ENCODE measurements at regions not wholly inside any gene's neighbourhood (a gene's known extent, or its start where the extent isn't known, plus 50 kb on each side); places are given as distances from the start of the nearest gene placed in this dataset.

- DNase-seq (ENCODE audit: low spot score): no peak
- Mint-ChIP-seq H3K27me3 (ENCODE audit: unreplicated experiment) (no peaks in the 10 kb centered on the region), H3K9me3 (ENCODE audit: unreplicated experiment) (no peaks in the 10 kb centered on the region), H3K36me3 (ENCODE audit: low read depth, unreplicated experiment) (no peaks in the 10 kb centered on the region), H3K4me1 (ENCODE audit: unreplicated experiment) (no peaks in the 10 kb centered on the region), H3K4me3 (ENCODE audit: unreplicated experiment) (no peak overlapping the region), H3K27ac (ENCODE audit: unreplicated experiment) (no peak overlapping the region)
- no peak for TF ChIP-seq CTCF (IDR thresholded peaks at IDR 0.05; ENCODE audit: unreplicated experiment)
These were observed 56.8 kb upstream of the ETAA1 start for GRCh38 chr2:67340133-67341011.

GRCh38 chr2:67341012-67341318 is 56.2 kb upstream of the ETAA1 start:
- Mint-ChIP-seq H3K4me1 (ENCODE audit: unreplicated experiment) (no peaks in the 10 kb centered on the region), H3K4me3 (ENCODE audit: unreplicated experiment) (no peak overlapping the region), H3K9me3 (ENCODE audit: unreplicated experiment) (no peaks in the 10 kb centered on the region), H3K27me3 (ENCODE audit: unreplicated experiment) (no peaks in the 10 kb centered on the region), H3K27ac (ENCODE audit: unreplicated experiment) (no peak overlapping the region), H3K36me3 (ENCODE audit: low read depth, unreplicated experiment) (no peaks in the 10 kb centered on the region)
- no peak for DNase-seq (ENCODE audit: low spot score)
- no peak for TF ChIP-seq CTCF (IDR thresholded peaks at IDR 0.05; ENCODE audit: unreplicated experiment)

GRCh38 chr2:67341336-67341735 is 55.8 kb upstream of the ETAA1 start:
- Mint-ChIP-seq H3K4me1 (ENCODE audit: unreplicated experiment) (no peaks in the 10 kb centered on the region), H3K27me3 (ENCODE audit: unreplicated experiment) (no peaks in the 10 kb centered on the region), H3K9me3 (ENCODE audit: unreplicated experiment) (no peaks in the 10 kb centered on the region), H3K4me3 (ENCODE audit: unreplicated experiment) (no peak overlapping the region), H3K36me3 (ENCODE audit: low read depth, unreplicated experiment) (no peaks in the 10 kb centered on the region), H3K27ac (ENCODE audit: unreplicated experiment) (no peak overlapping the region)
- TF ChIP-seq CTCF (IDR thresholded peaks at IDR 0.05; ENCODE audit: unreplicated experiment): no peak
- no peak for DNase-seq (ENCODE audit: low spot score)

GRCh38 chr2:67342394-67342793 is 54.7 kb upstream of the ETAA1 start:
- Mint-ChIP-seq H3K9me3 (ENCODE audit: unreplicated experiment) (no peaks in the 10 kb centered on the region), H3K36me3 (ENCODE audit: low read depth, unreplicated experiment) (no peaks in the 10 kb centered on the region), H3K27ac (ENCODE audit: unreplicated experiment) (no peak overlapping the region), H3K4me1 (ENCODE audit: unreplicated experiment) (no peaks in the 10 kb centered on the region), H3K27me3 (ENCODE audit: unreplicated experiment) (no peaks in the 10 kb centered on the region), H3K4me3 (ENCODE audit: unreplicated experiment) (no peak overlapping the region)
- DNase-seq (ENCODE audit: low spot score): no peak
- TF ChIP-seq CTCF (IDR thresholded peaks at IDR 0.05; ENCODE audit: unreplicated experiment): no peak

- Mint-ChIP-seq H3K9me3 (ENCODE audit: unreplicated experiment) (no peaks in the 10 kb centered on the region), H3K4me3 (ENCODE audit: unreplicated experiment) (no peak overlapping the region), H3K27ac (ENCODE audit: unreplicated experiment) (no peak overlapping the region), H3K36me3 (ENCODE audit: low read depth, unreplicated experiment) (no peaks in the 10 kb centered on the region), H3K27me3 (ENCODE audit: unreplicated experiment) (no peaks in the 10 kb centered on the region), H3K4me1 (ENCODE audit: unreplicated experiment) (no peaks in the 10 kb centered on the region)
- no peak for DNase-seq (ENCODE audit: low spot score)
- no peak for TF ChIP-seq CTCF (IDR thresholded peaks at IDR 0.05; ENCODE audit: unreplicated experiment)
These were observed 50.3 kb upstream of the ETAA1 start for GRCh38 chr2:67346718-67347407.

Measured in endothelial cell (in vitro differentiated cells).